ENCODE measurements at regions not wholly inside any gene's neighbourhood (a gene's known extent, or its start where the extent isn't known, plus 50 kb on each side); places are given as distances from the start of the nearest gene placed in this dataset.

GRCh38 chr22:48004936-48005335 lies 1242.5 kb downstream of the TBC1D22A start:
- no peak for DNase-seq
- Histone ChIP-seq H3K4me3 (ENCODE audit: low read length) (no peak overlapping the region), H3K9me3 (replicated peaks; ENCODE audit: insufficient read depth, low read length) (no peaks in the 10 kb centered on the region), H3F3A (ENCODE audit: insufficient read depth, low read length) (no peaks in the 10 kb centered on the region), H2AFZ (ENCODE audit: low read length) (no peak overlapping the region), H3K9me2 (replicated peaks; ENCODE audit: insufficient read depth, low read length) (no peaks in the 10 kb centered on the region), H3K27ac (ENCODE audit: low read length) (no peak overlapping the region), H3K9ac (ENCODE audit: low read length) (no peak overlapping the region), H3K27me3 (replicated peaks; ENCODE audit: insufficient read depth, low read length) (no peaks in the 10 kb centered on the region), H4K20me1 (ENCODE audit: insufficient read depth, low read length) (no peaks in the 10 kb centered on the region), H3K4me1 (ENCODE audit: low read length) (no peaks in the 10 kb centered on the region), H3K4me2 (ENCODE audit: low read depth, low read length) (no peak overlapping the region), H3K79me2 (ENCODE audit: low read length) (no peaks in the 10 kb centered on the region), H3K36me3 (replicated peaks; ENCODE audit: insufficient read depth, low read length) (no peaks in the 10 kb centered on the region)
- TF ChIP-seq EZH2 (optimal IDR thresholded peaks at IDR 0.05; ENCODE audit: low read depth, low read length) (no peak), EZH2phosphoT487 (IDR thresholded peaks at IDR 0.05; ENCODE audit: low read length) (no peak), CTCF (IDR thresholded peaks at IDR 0.05; ENCODE audit: low read length) (no peak)

GRCh38 chr22:48004038-48004437 lies 1241.6 kb downstream of the TBC1D22A start:
- no peak overlapping the region for H3K9ac ChIP-seq (ENCODE audit: low read length)
- H3K36me3 ChIP-seq (replicated peaks; ENCODE audit: insufficient read depth, low read length), result no peaks in the 10 kb centered on the region
- H3K4me3 ChIP-seq (ENCODE audit: low read length), result no peak overlapping the region
- no peaks in the 10 kb centered on the region for H3K4me1 ChIP-seq (ENCODE audit: low read length)
- H3K9me3 ChIP-seq (replicated peaks; ENCODE audit: insufficient read depth, low read length), result no peaks in the 10 kb centered on the region
- no peak for TF ChIP-seq CTCF (IDR thresholded peaks at IDR 0.05; ENCODE audit: low read length)
- TF ChIP-seq EZH2phosphoT487 (IDR thresholded peaks at IDR 0.05; ENCODE audit: low read length), result no peak
- TF ChIP-seq EZH2 (optimal IDR thresholded peaks at IDR 0.05; ENCODE audit: low read depth, low read length), result no peak
- H4K20me1 ChIP-seq (ENCODE audit: insufficient read depth, low read length), result no peaks in the 10 kb centered on the region
- no peak for DNase-seq
- H3K27ac ChIP-seq (ENCODE audit: low read length), result no peak overlapping the region
- H3K9me2 ChIP-seq (replicated peaks; ENCODE audit: insufficient read depth, low read length), result no peaks in the 10 kb centered on the region
- H3K27me3 ChIP-seq (replicated peaks; ENCODE audit: insufficient read depth, low read length), result no peaks in the 10 kb centered on the region
- H2AFZ ChIP-seq (ENCODE audit: low read length), result no peak overlapping the region
- no peaks in the 10 kb centered on the region for H3F3A ChIP-seq (ENCODE audit: insufficient read depth, low read length)
- H3K79me2 ChIP-seq (ENCODE audit: low read length), result no peaks in the 10 kb centered on the region
- H3K4me2 ChIP-seq (ENCODE audit: low read depth, low read length), result no peak overlapping the region

GRCh38 chr22:48001101-48001500 lies 1238.7 kb downstream of the TBC1D22A start:
- Histone ChIP-seq H3K9me3 (replicated peaks; ENCODE audit: insufficient read depth, low read length) (no peaks in the 10 kb centered on the region), H2AFZ (ENCODE audit: low read length) (no peak overlapping the region), H3K27ac (ENCODE audit: low read length) (no peak overlapping the region), H3K9ac (ENCODE audit: low read length) (no peak overlapping the region), H3K9me2 (replicated peaks; ENCODE audit: insufficient read depth, low read length) (no peaks in the 10 kb centered on the region), H3F3A (ENCODE audit: insufficient read depth, low read length) (peaks cover 13% of the 10 kb centered on the region), H3K4me3 (ENCODE audit: low read length) (no peak overlapping the region), H3K27me3 (replicated peaks; ENCODE audit: insufficient read depth, low read length) (no peaks in the 10 kb centered on the region), H3K4me1 (ENCODE audit: low read length) (peaks cover 18% of the 10 kb centered on the region), H4K20me1 (ENCODE audit: insufficient read depth, low read length) (no peaks in the 10 kb centered on the region), H3K36me3 (replicated peaks; ENCODE audit: insufficient read depth, low read length) (no peaks in the 10 kb centered on the region), H3K4me2 (ENCODE audit: low read depth, low read length) (no peak overlapping the region), H3K79me2 (ENCODE audit: low read length) (no peaks in the 10 kb centered on the region)
- no peak for DNase-seq
- TF ChIP-seq EZH2phosphoT487 (IDR thresholded peaks at IDR 0.05; ENCODE audit: low read length) (no peak), EZH2 (optimal IDR thresholded peaks at IDR 0.05; ENCODE audit: low read depth, low read length) (no peak), CTCF (IDR thresholded peaks at IDR 0.05; ENCODE audit: low read length) (no peak)

Measured in MM.1S (cell line).